ENCODE measurements at regions not wholly inside any gene's neighbourhood (a gene's known extent, or its start where the extent isn't known, plus 50 kb on each side); places are given as distances from the start of the nearest gene placed in this dataset.

DNA sequence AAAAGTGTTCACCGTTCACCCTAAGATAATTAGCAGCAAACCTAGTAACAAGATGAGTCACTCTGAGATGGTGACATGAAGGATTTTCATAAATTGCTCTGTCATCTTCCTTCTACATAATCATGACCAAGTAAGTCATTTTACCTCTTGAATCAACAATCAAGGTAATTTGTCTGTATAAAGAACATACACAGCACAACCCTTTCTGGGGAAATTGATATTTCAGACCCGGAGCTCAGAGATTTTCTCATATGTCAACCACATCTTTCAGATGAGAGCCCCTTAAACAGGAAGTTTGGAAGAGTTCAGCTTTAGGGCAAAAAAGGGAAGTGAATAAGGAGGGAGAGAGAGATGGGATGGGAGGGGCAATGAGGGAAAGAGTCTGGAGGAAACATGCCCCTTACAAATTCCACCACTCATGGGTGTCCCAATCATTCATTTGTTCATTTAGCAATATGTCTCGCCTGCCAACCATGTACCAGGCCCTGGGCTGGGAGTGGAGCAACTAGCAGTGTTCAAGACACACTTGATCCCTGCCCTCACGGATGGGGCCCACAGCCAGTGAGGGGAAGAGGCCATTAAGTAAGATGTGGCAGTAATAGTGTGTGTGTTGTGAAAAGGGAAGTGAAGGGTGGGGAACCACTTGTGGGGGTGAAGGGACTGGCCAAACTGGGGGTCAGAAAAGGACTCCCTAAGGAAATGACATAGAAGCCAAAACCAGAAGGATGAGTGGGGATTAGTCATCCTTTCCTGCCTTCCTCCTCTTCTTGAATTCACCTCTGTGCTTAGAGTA lies 190.9 kb downstream of the MAFB start:
- H3K4me3 Mint-ChIP-seq (ENCODE audit: unreplicated experiment) = no peak overlapping the region
- no peak for DNase-seq
- peaks cover 5% of the 10 kb centered on the region for H3K4me1 Mint-ChIP-seq (ENCODE audit: low read depth, unreplicated experiment)
- no peaks in the 10 kb centered on the region for H3K36me3 Mint-ChIP-seq (ENCODE audit: unreplicated experiment)
- H3K27ac Mint-ChIP-seq (ENCODE audit: unreplicated experiment) = no peak overlapping the region
- TF ChIP-seq, protein P1, sequence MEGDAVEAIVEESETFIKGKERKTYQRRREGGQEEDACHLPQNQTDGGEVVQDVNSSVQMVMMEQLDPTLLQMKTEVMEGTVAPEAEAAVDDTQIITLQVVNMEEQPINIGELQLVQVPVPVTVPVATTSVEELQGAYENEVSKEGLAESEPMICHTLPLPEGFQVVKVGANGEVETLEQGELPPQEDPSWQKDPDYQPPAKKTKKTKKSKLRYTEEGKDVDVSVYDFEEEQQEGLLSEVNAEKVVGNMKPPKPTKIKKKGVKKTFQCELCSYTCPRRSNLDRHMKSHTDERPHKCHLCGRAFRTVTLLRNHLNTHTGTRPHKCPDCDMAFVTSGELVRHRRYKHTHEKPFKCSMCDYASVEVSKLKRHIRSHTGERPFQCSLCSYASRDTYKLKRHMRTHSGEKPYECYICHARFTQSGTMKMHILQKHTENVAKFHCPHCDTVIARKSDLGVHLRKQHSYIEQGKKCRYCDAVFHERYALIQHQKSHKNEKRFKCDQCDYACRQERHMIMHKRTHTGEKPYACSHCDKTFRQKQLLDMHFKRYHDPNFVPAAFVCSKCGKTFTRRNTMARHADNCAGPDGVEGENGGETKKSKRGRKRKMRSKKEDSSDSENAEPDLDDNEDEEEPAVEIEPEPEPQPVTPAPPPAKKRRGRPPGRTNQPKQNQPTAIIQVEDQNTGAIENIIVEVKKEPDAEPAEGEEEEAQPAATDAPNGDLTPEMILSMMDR (IDR thresholded peaks at IDR 0.05; ENCODE audit: partially characterized antibody, unreplicated experiment) = no peak
- no peaks in the 10 kb centered on the region for H3K9me3 Mint-ChIP-seq (ENCODE audit: unreplicated experiment)
- peaks cover 5% of the 10 kb centered on the region for H3K27me3 Mint-ChIP-seq (ENCODE audit: unreplicated experiment)

DNA sequence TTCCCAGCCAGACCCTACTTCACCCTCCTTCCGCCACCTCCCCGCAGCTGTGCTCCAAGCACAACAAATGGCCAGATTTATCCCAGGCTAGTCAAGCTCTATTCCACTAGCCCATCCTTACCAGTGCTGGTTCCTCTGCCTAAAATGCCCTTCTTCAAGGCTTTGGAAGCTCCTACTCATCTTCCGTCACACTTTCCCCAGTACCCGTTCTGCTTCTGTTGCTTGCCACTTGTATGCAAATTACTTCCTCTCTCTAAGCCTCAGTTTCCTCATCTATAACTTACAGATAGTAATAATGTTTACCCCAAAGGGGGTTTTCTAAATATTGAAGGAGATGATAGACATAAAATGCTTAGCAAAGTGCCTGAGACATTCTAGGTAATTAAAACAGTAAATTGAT lies 193.1 kb downstream of the MAFB start:
- no peaks in the 10 kb centered on the region for H3K4me1 Mint-ChIP-seq (ENCODE audit: low read depth, unreplicated experiment)
- H3K4me3 Mint-ChIP-seq (ENCODE audit: unreplicated experiment) = no peak overlapping the region
- H3K36me3 Mint-ChIP-seq (ENCODE audit: unreplicated experiment) = no peaks in the 10 kb centered on the region
- no peaks in the 10 kb centered on the region for H3K9me3 Mint-ChIP-seq (ENCODE audit: unreplicated experiment)
- no peak overlapping the region for H3K27ac Mint-ChIP-seq (ENCODE audit: unreplicated experiment)
- peaks cover 7% of the 10 kb centered on the region for H3K27me3 Mint-ChIP-seq (ENCODE audit: unreplicated experiment)
- TF ChIP-seq, protein P1 (IDR thresholded peaks at IDR 0.05; ENCODE audit: partially characterized antibody, unreplicated experiment) = no peak
- no peak for DNase-seq

DNA sequence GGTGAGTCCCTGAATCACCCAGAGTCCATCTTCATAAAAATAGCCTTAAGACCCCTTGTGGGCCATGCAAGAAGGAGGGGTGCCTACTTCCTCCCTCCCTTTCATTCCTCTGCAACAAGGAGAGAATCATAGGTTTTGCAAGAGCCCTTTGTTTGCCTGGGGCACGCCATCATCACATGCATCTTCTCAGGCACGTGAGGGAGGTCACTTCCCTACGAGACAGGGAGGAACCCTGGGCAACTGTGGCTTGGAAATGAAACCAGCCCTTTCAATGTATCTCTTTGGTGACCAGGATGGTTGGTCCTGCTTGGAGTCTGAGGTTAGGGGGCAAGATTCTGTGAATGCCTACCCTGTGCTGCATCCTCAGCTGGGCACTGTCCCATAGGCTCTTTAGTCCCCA lies 194.8 kb downstream of the MAFB start:
- TF ChIP-seq, protein P1 (IDR thresholded peaks at IDR 0.05; ENCODE audit: partially characterized antibody, unreplicated experiment) = no peak
- Mint-ChIP-seq H3K4me3 (ENCODE audit: unreplicated experiment) (no peak overlapping the region), H3K27me3 (ENCODE audit: unreplicated experiment) (peaks cover 7% of the 10 kb centered on the region), H3K9me3 (ENCODE audit: unreplicated experiment) (no peaks in the 10 kb centered on the region), H3K4me1 (ENCODE audit: low read depth, unreplicated experiment) (no peaks in the 10 kb centered on the region), H3K36me3 (ENCODE audit: unreplicated experiment) (no peaks in the 10 kb centered on the region), H3K27ac (ENCODE audit: unreplicated experiment) (no peak overlapping the region)
- no peak for DNase-seq

DNA sequence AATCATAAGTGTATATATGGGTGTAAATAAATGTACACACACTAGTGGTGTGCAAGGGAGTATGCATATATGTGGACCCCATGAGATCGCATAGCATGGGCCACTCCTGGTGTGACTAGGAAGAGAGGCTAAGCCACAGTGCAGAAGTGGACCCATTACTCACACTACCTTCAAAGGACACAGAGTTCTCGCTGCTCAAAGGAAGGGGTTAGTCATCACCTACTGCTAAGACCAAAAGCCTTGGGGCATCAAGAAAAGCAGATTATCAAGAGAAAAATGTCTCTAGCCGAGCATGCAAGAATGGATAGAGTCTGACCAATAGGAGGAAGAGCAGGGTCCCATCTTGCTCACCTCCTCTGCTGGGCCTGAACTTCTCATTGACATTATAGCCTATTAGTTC lies 195.5 kb downstream of the MAFB start:
- H3K9me3 Mint-ChIP-seq (ENCODE audit: unreplicated experiment) = no peaks in the 10 kb centered on the region
- H3K36me3 Mint-ChIP-seq (ENCODE audit: unreplicated experiment) = no peaks in the 10 kb centered on the region

DNA sequence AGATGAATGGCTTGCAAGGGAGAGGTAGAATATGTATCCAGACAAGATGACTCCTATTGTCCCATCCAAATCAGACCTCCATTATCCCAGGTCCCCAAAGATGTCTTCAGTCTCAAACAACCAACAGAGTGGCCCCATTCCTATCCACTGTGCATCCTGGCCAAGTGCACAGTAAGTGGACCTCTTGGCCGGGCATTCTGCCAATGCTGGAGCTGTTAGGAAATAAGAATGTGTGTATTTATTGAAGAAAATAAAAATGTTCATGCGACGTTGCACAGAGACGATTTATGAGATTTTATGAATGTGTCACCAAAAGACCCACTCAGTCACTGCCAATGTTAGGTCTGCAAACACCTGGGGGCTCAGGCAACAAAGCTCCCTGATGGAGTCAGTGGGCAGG lies 196.0 kb downstream of the MAFB start:
- no peaks in the 10 kb centered on the region for H3K36me3 Mint-ChIP-seq (ENCODE audit: unreplicated experiment)
- no peaks in the 10 kb centered on the region for H3K4me1 Mint-ChIP-seq (ENCODE audit: low read depth, unreplicated experiment)
- no peak for DNase-seq
- H3K9me3 Mint-ChIP-seq (ENCODE audit: unreplicated experiment) = no peaks in the 10 kb centered on the region
- no peak overlapping the region for H3K27ac Mint-ChIP-seq (ENCODE audit: unreplicated experiment)
- TF ChIP-seq, protein P1 (IDR thresholded peaks at IDR 0.05; ENCODE audit: partially characterized antibody, unreplicated experiment) = no peak
- H3K4me3 Mint-ChIP-seq (ENCODE audit: unreplicated experiment) = no peak overlapping the region
- peaks cover 3% of the 10 kb centered on the region for H3K27me3 Mint-ChIP-seq (ENCODE audit: unreplicated experiment)

More for the DNA sequence above, 195.5 kb downstream of the MAFB start:
- H3K4me1 Mint-ChIP-seq (ENCODE audit: low read depth, unreplicated experiment) = no peaks in the 10 kb centered on the region
- TF ChIP-seq, protein P1 (IDR thresholded peaks at IDR 0.05; ENCODE audit: partially characterized antibody, unreplicated experiment) = no peak
- no peak overlapping the region for H3K27ac Mint-ChIP-seq (ENCODE audit: unreplicated experiment)
- peaks cover 3% of the 10 kb centered on the region for H3K27me3 Mint-ChIP-seq (ENCODE audit: unreplicated experiment)
- no peak overlapping the region for H3K4me3 Mint-ChIP-seq (ENCODE audit: unreplicated experiment)
- no peak for DNase-seq

Data from glutamatergic neuron (in vitro differentiated cells).